B cell (primary cell): ENCODE measurements at regions not wholly inside any gene's neighbourhood (a gene's known extent, or its start where the extent isn't known, plus 50 kb on each side); places are given as distances from the start of the nearest gene placed in this dataset.

ENCODE experiments used
- ATAC-seq: fragments of 200-7000 bp; cut with Tn5 transposase; one replicate; pipeline ENCODE4 v1.10.0; 2021; ENCODE audit warnings: low read depth, mild to moderate bottlenecking, moderate number of reproducible peaks, moderate library complexity
- CTCF ChIA-PET: fragments of 350-600 bp; sonication (Branson Sonifier 250); formaldehyde crosslinking; loops from one replicate; lab custom pipeline; 2021; ENCODE audit warnings: antibody characterized with exemption, inconsistent platforms; lab: Charles Lee
- POLR2A ChIA-PET: fragments of 350-600 bp; sonication (Branson Sonifier 250); formaldehyde crosslinking; loops from one replicate; lab custom pipeline; 2021; ENCODE audit warnings: antibody characterized with exemption; lab: Charles Lee
- DNase-seq: peaks from one replicate; pipeline ENCODE4 v3.0.0; 2013
- H2AFZ ChIP-seq: 2 replicates; pipeline ENCODE4 v1.6.1; 2012; ENCODE audit warnings: mild to moderate bottlenecking, low read depth, low read length; ENCODE audit not compliant: insufficient read depth, poor library complexity, severe bottlenecking
- H3K27ac ChIP-seq, 2 donors: 1 replicate in 1 of 2; 2 replicates in 1 of 2; pipeline ENCODE4 v1.5.1; 2012 to 2013; ENCODE audit warnings: low read length in 2 of 2, mild to moderate bottlenecking in 2 of 2, moderate library complexity in 1 of 2
- H3K27me3 ChIP-seq, 4 experiments: fragments of 200-600 bp in 1 of 4; sonication (generic) in 1 of 4; replicated peaks in 1 of 4; 1 replicate in 2 of 4; 2 replicates in 2 of 4; pipeline versions ENCODE4 v1.6.1 to v1.7.0; 2013 to 2016; ENCODE audit warnings: low read length in 3 of 4, mild to moderate bottlenecking in 2 of 4, mixed read lengths in 1 of 4, moderate library complexity in 1 of 4; ENCODE audit not compliant: insufficient read depth in 4 of 4, control insufficient read depth in 3 of 4; ENCODE audit errors: control extremely low read depth in 1 of 4
- H3K36me3 ChIP-seq, 2 experiments: replicated peaks in 1 of 2; 1 replicate in 1 of 2; 2 replicates in 1 of 2; pipeline versions ENCODE4 v1.6.1 to v1.7.1; 2013; ENCODE audit warnings: low read length in 1 of 2; ENCODE audit not compliant: insufficient read depth in 2 of 2, control insufficient read depth in 1 of 2; ENCODE audit errors: control extremely low read depth in 1 of 2, extremely low read depth in 1 of 2
- H3K4me1 ChIP-seq, 2 donors: fragments of 200-600 bp in 1 of 2; sonication (generic) in 1 of 2; 1 replicate in 1 of 2; 2 replicates in 1 of 2; pipeline versions ENCODE4 v1.5.1 to v1.6.1; 2013 to 2017; ENCODE audit warnings: low read length in 2 of 2; ENCODE audit not compliant: control insufficient read depth in 2 of 2, insufficient read depth in 2 of 2
- H3K4me2 ChIP-seq: replicated peaks from 2 replicates; pipeline ENCODE3; 2012; ENCODE audit warnings: mild to moderate bottlenecking, low read depth, low read length; ENCODE audit not compliant: poor library complexity, severe bottlenecking
- H3K4me3 ChIP-seq, 5 experiments: fragments of 200-600 bp in 1 of 5; sonication (generic) in 1 of 5; 1 replicate in 3 of 5; 2 replicates in 2 of 5; pipeline versions ENCODE4 v1.5.1 to v1.7.0; 2011 to 2016; ENCODE audit warnings: low read length in 4 of 5, mild to moderate bottlenecking in 4 of 5, low read depth in 2 of 5, control low read depth in 1 of 5, moderate library complexity in 1 of 5; ENCODE audit not compliant: insufficient read depth in 1 of 5; ENCODE audit errors: control extremely low read depth in 1 of 5, extremely low read depth in 1 of 5
- H3K79me2 ChIP-seq: fragments of 200-600 bp; sonication (generic); one replicate; pipeline ENCODE4 v1.6.0; 2016; ENCODE audit warnings: low read length; ENCODE audit not compliant: control insufficient read depth, insufficient read depth
- H3K9ac ChIP-seq: fragments of 200-600 bp; sonication (generic); 2 replicates; pipeline ENCODE4 v1.6.1; 2017; ENCODE audit warnings: mild to moderate bottlenecking, low read length, moderate library complexity
- H3K9me3 ChIP-seq, 3 donors: one replicate each; pipeline versions ENCODE4 v1.6.1 to v1.7.1; 2013; ENCODE audit warnings: low read length in 2 of 3; ENCODE audit not compliant: control insufficient read depth in 2 of 3, insufficient read depth in 1 of 3; ENCODE audit errors: control extremely low read depth in 1 of 3
- H4K20me1 ChIP-seq: 2 replicates; pipeline ENCODE4 v1.6.0; 2012; ENCODE audit warnings: mild to moderate bottlenecking, low read length; ENCODE audit not compliant: insufficient read depth, control insufficient read depth, poor library complexity, severe bottlenecking
- H3K27ac Mint-ChIP-seq: one replicate; pipeline ENCODE4 v1.8.0; 2021; ENCODE audit warnings: mixed read lengths
- H3K27me3 Mint-ChIP-seq: one replicate; pipeline ENCODE4 v1.8.0; 2021; ENCODE audit warnings: mixed read lengths
- H3K4me1 Mint-ChIP-seq: one replicate; pipeline ENCODE4 v1.8.0; 2021; ENCODE audit warnings: mixed read lengths
- H3K4me3 Mint-ChIP-seq: one replicate; pipeline ENCODE4 v1.8.0; 2021; ENCODE audit warnings: mixed read lengths
- H3K9me3 Mint-ChIP-seq: one replicate; pipeline ENCODE4 v1.8.0; 2022; ENCODE audit warnings: mixed read lengths; ENCODE audit not compliant: insufficient read depth
- CTCF ChIP-seq: fragments of 200-600 bp; IDR thresholded peaks from one replicate; pipeline ENCODE4 v1.8.0; 2022; ENCODE audit warnings: antibody characterized with exemption, mild to moderate bottlenecking
- EZH2 ChIP-seq: IDR thresholded peaks from 2 replicates; pipeline ENCODE4 v1.6.1; 2012; ENCODE audit warnings: borderline replicate concordance, low read depth, mild to moderate bottlenecking, moderate library complexity, low read length; ENCODE audit not compliant: insufficient read depth, poor library complexity, severe bottlenecking
- WGBS: methylation state at CpG from one replicate; pipeline ENCODE4 v1.1.5; 2013; ENCODE audit warnings: missing lambda C conversion rate; ENCODE audit not compliant: insufficient coverage; 5-methylcytosine and 5-hydroxymethylcytosine counted together
- intact Hi-C: fragments of 100-400 bp; cut with micrococcal nuclease; formaldehyde crosslinking; loops from one replicate; pipeline ENCODE4 v1.10.0; 2022

- Histone ChIP-seq H3K4me1 (no peaks in the 10 kb centered on the region), H3K4me3 (no peak overlapping the region), H4K20me1 (no peaks in the 10 kb centered on the region), H3K4me2 (no peak overlapping the region), H2AFZ (no peak overlapping the region), H3K79me2 (no peaks in the 10 kb centered on the region), H3K36me3 (no peaks in the 10 kb centered on the region), H3K27me3 (no peaks in the 10 kb centered on the region), H3K27ac (no peak overlapping the region), H3K9me3 (peaks cover 0 to 1% (median 0%) of the 10 kb centered on the region in 3 donors), H3K9ac (no peak overlapping the region)
- ATAC-seq (no peak), DNase-seq (no peak)
- no peaks in the 10 kb centered on the region for H3K9me3 Mint-ChIP-seq
- H3K27me3 Mint-ChIP-seq: no peaks in the 10 kb centered on the region
- ChIA-PET POLR2A (no interaction called here), CTCF (no interaction called here)
- no peaks in the 10 kb centered on the region for H3K4me1 Mint-ChIP-seq
- no peak overlapping the region for H3K27ac Mint-ChIP-seq
- TF ChIP-seq CTCF: no peak
- H3K4me3 Mint-ChIP-seq: no peak overlapping the region
- intact Hi-C loops: no loop called here
These were observed 348.1 kb downstream of the CCDC85A start for GRCh38 chr2:56531668-56532420.

- Mint-ChIP-seq H3K9me3 (no peaks in the 10 kb centered on the region), H3K4me1 (no peaks in the 10 kb centered on the region)
These were observed 350.5 kb downstream of the CCDC85A start for GRCh38 chr2:56534321-56534720.

More at GRCh38 chr2:56534321-56534720, 350.5 kb downstream of the CCDC85A start:
- H3K27ac Mint-ChIP-seq: no peak overlapping the region
- H3K79me2 ChIP-seq: no peaks in the 10 kb centered on the region
- ATAC-seq (no peak), DNase-seq (no peak)
- H3K27ac ChIP-seq: no peak overlapping the region
- H3K27me3 ChIP-seq: no peaks in the 10 kb centered on the region
- ChIA-PET POLR2A (no interaction called here), CTCF (no interaction called here)
- H3K36me3 ChIP-seq: no peaks in the 10 kb centered on the region
- H2AFZ ChIP-seq: no peak overlapping the region
- peaks cover 0 to 1% (median 0%) of the 10 kb centered on the region in 3 donors for H3K9me3 ChIP-seq
- no CpG with 5 or more reads among the region's 2 CpGs for WGBS
- H3K27me3 Mint-ChIP-seq: no peaks in the 10 kb centered on the region
- H3K4me2 ChIP-seq: no peak overlapping the region
- TF ChIP-seq CTCF (no peak), EZH2 (no peak)
- no peak overlapping the region for H3K4me3 ChIP-seq
- H3K4me1 ChIP-seq: no peaks in the 10 kb centered on the region
- intact Hi-C loops: no loop called here
- no peak overlapping the region for H3K4me3 Mint-ChIP-seq
- H3K9ac ChIP-seq: no peak overlapping the region
- H4K20me1 ChIP-seq: no peaks in the 10 kb centered on the region
